GM23248 (cell line): ENCODE measurements at regions not wholly inside any gene's neighbourhood (a gene's known extent, or its start where the extent isn't known, plus 50 kb on each side); places are given as distances from the start of the nearest gene placed in this dataset.

Experiments
- EZH2 ChIP-seq: fragments of 200-600 bp; sonication (generic); IDR thresholded peaks from 2 replicates; pipeline ENCODE4 v1.6.1; 2018; ENCODE audit warnings: antibody characterized with exemption, mild to moderate bottlenecking; ENCODE audit not compliant: insufficient read depth, poor library complexity, severe bottlenecking
- EZH2phosphoT487 ChIP-seq: fragments of 200-600 bp; sonication (generic); IDR thresholded peaks from 2 replicates; pipeline ENCODE4 v1.6.1; 2018; ENCODE audit warnings: antibody characterized with exemption, moderate library complexity, mild to moderate bottlenecking, low read depth; ENCODE audit not compliant: insufficient read depth

- TF ChIP-seq EZH2: no peak
- TF ChIP-seq EZH2phosphoT487: no peak
These were observed 1165.0 kb downstream of the DIAPH3 start for GRCh38 chr13:58998716-58999115.
